Prostate gland (tissue), 2 donors: ENCODE measurements at regions not wholly inside any gene's neighbourhood (a gene's known extent, or its start where the extent isn't known, plus 50 kb on each side); places are given as distances from the start of the nearest gene placed in this dataset.

Experiments used
- POLR2A ChIP-seq: fragments of 450-650 bp; IDR thresholded peaks from one replicate; pipeline ENCODE4 v1.6.1; 2016; ENCODE audit warnings: antibody characterized with exemption, mild to moderate bottlenecking
- POLR2AphosphoS5 ChIP-seq: sonication (generic); formaldehyde crosslinking; IDR thresholded peaks from one replicate; pipeline ENCODE4 v1.6.1; 2017; ENCODE audit warnings: antibody characterized with exemption
- TF ChIP-seq, protein P1 (sequence below), 4 experiments: fragments of 200-600 bp in 2 of 4; fragments of 450-650 bp in 2 of 4; sonication (generic) in 2 of 4; IDR thresholded peaks; 1 replicate in 3 of 4; 2 replicates in 1 of 4; pipeline ENCODE4 v1.5.1; 2016 to 2019; ENCODE audit warnings: antibody characterized with exemption in 4 of 4, mild to moderate bottlenecking in 2 of 4, moderate library complexity in 2 of 4

DNA sequence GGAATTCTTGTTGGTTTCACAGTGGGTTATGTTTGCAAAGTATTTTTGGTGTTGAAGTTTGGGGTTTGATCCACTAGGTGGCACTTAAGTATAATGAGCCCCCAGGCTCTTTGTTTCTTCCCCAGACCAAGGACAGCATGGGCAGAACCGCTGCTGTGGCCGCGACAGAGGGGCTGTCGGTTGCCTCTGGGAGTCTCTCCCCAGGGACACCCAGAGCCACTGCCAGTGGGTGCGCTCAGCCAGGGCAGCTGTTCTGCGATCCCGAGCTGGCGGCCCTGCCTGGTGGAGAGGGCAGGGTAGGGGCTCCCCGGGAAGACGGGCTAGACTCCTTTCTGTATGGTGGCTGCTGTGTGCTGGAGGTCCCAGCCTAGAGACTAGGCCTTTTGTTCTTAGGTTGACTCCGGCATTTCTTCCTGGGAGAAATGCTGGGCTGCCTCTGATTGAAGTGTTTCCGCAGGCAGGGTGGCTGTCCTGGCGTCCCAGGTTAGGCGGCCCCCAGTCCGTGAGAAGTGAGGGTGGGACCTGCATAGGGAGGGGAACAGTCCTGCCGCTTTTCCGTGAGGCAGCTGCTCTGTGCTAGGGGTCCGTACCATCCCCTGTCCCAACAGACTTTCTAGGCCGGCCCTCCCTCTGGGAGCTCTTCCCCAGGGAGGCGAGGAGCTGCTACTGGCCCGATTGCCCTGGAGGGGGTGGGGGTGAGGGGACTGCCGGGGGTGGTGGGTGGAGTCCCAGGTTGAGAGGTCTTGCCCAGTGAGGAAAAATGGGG lies 253.1 kb upstream of the PELI2 start:
- TF ChIP-seq POLR2AphosphoS5 (no peak), POLR2A (no peak)
- TF ChIP-seq, protein P1, sequence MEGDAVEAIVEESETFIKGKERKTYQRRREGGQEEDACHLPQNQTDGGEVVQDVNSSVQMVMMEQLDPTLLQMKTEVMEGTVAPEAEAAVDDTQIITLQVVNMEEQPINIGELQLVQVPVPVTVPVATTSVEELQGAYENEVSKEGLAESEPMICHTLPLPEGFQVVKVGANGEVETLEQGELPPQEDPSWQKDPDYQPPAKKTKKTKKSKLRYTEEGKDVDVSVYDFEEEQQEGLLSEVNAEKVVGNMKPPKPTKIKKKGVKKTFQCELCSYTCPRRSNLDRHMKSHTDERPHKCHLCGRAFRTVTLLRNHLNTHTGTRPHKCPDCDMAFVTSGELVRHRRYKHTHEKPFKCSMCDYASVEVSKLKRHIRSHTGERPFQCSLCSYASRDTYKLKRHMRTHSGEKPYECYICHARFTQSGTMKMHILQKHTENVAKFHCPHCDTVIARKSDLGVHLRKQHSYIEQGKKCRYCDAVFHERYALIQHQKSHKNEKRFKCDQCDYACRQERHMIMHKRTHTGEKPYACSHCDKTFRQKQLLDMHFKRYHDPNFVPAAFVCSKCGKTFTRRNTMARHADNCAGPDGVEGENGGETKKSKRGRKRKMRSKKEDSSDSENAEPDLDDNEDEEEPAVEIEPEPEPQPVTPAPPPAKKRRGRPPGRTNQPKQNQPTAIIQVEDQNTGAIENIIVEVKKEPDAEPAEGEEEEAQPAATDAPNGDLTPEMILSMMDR (IDR thresholded peaks at IDR 0.05): no peak
